Mesenchymal stem cell (in vitro differentiated cells and primary cell): ENCODE measurements at regions not wholly inside any gene's neighbourhood (a gene's known extent, or its start where the extent isn't known, plus 50 kb on each side); places are given as distances from the start of the nearest gene placed in this dataset.

Experiments
- DNase-seq: peaks from one replicate; pipeline ENCODE4 v3.0.0-alpha.2; 2013
- H2AFZ ChIP-seq: one replicate; pipeline ENCODE4 v1.6.1; 2013; ENCODE audit warnings: low read depth, mild to moderate bottlenecking, control low read depth, inconsistent platforms, low read length, moderate library complexity
- H2AK5ac ChIP-seq: 2 replicates; pipeline ENCODE4 v1.6.1; 2013; ENCODE audit warnings: low read length, moderate library complexity, mild to moderate bottlenecking, inconsistent platforms; ENCODE audit not compliant: severe bottlenecking
- H2BK120ac ChIP-seq: one replicate; pipeline ENCODE4 v1.6.1; 2013; ENCODE audit warnings: low read depth, mild to moderate bottlenecking, inconsistent platforms, low read length, moderate library complexity
- H2BK12ac ChIP-seq, 2 experiments: one replicate each; pipeline ENCODE4 v1.6.1; 2013; ENCODE audit warnings: inconsistent platforms in 2 of 2, low read length in 2 of 2, mild to moderate bottlenecking in 2 of 2, moderate library complexity in 2 of 2, control low read depth in 1 of 2
- H2BK15ac ChIP-seq: one replicate; pipeline ENCODE4 v1.6.1; 2013; ENCODE audit warnings: mild to moderate bottlenecking, low read depth, inconsistent platforms; ENCODE audit not compliant: poor library complexity, severe bottlenecking
- H2BK5ac ChIP-seq: 2 replicates; pipeline ENCODE4 v1.6.1; 2013; ENCODE audit warnings: low read depth, mild to moderate bottlenecking, low read length, control low read depth, inconsistent platforms; ENCODE audit not compliant: poor library complexity, severe bottlenecking
- H3K14ac ChIP-seq, 2 experiments: one replicate each; pipeline ENCODE4 v1.6.1; 2013; ENCODE audit warnings: inconsistent platforms in 2 of 2, low read length in 2 of 2, control low read depth in 1 of 2, mild to moderate bottlenecking in 1 of 2, moderate library complexity in 1 of 2
- H3K18ac ChIP-seq, 2 experiments: one replicate each; pipeline ENCODE4 v1.6.1; 2013; ENCODE audit warnings: inconsistent platforms in 2 of 2, low read length in 2 of 2, control low read depth in 1 of 2, low read depth in 1 of 2, mild to moderate bottlenecking in 1 of 2
- H3K23ac ChIP-seq, 2 experiments: one replicate each; pipeline ENCODE4 v1.6.1; 2013; ENCODE audit warnings: inconsistent platforms in 2 of 2, low read length in 2 of 2, mild to moderate bottlenecking in 2 of 2, moderate library complexity in 2 of 2, control low read depth in 1 of 2
- H3K27ac ChIP-seq: 2 replicates; pipeline ENCODE4 v1.5.1; 2013; ENCODE audit warnings: mild to moderate bottlenecking, moderate library complexity, low read length, control low read depth, inconsistent platforms; ENCODE audit not compliant: poor library complexity, severe bottlenecking
- H3K27me3 ChIP-seq, 2 experiments: 2 replicates each; pipeline versions ENCODE4 v1.6.1 to v1.7.0; 2013; ENCODE audit warnings: low read length in 2 of 2, mild to moderate bottlenecking in 2 of 2, moderate library complexity in 2 of 2, control low read depth in 1 of 2, inconsistent platforms in 1 of 2; ENCODE audit not compliant: control insufficient read depth in 1 of 2, insufficient read depth in 1 of 2
- H3K36me3 ChIP-seq, 2 experiments: 2 replicates each; pipeline versions ENCODE4 v1.6.1 to v1.7.0; 2013; ENCODE audit warnings: low read length in 2 of 2, control low read depth in 1 of 2, inconsistent platforms in 1 of 2, low read depth in 1 of 2, mild to moderate bottlenecking in 1 of 2; ENCODE audit not compliant: insufficient read depth in 2 of 2, control insufficient read depth in 1 of 2
- H3K4ac ChIP-seq, 2 experiments: one replicate each; pipeline ENCODE4 v1.6.1; 2013; ENCODE audit warnings: inconsistent platforms in 2 of 2, low read length in 2 of 2, mild to moderate bottlenecking in 2 of 2, moderate library complexity in 2 of 2, control low read depth in 1 of 2, low read depth in 1 of 2
- H3K4me1 ChIP-seq: 2 replicates; pipeline ENCODE4 v1.6.1; 2013; ENCODE audit warnings: low read depth, low read length, control low read depth; ENCODE audit not compliant: control insufficient read depth, insufficient read depth
- H3K4me2 ChIP-seq: 2 replicates; pipeline ENCODE4 v1.6.1; 2013; ENCODE audit warnings: low read length, mild to moderate bottlenecking, inconsistent platforms; ENCODE audit not compliant: poor library complexity, severe bottlenecking
- H3K4me3 ChIP-seq, 2 experiments: 2 replicates each; pipeline versions ENCODE4 v1.5.1 to v1.7.0; 2013; ENCODE audit warnings: low read length in 2 of 2, mild to moderate bottlenecking in 2 of 2, control low read depth in 1 of 2, low read depth in 1 of 2; ENCODE audit not compliant: insufficient read depth in 1 of 2
- H3K79me1 ChIP-seq: replicated peaks from 2 replicates; pipeline ENCODE4 v1.6.1; 2013; ENCODE audit warnings: mild to moderate bottlenecking, control low read depth, low read length, inconsistent platforms; ENCODE audit not compliant: poor library complexity, severe bottlenecking
- H3K9ac ChIP-seq: 2 replicates; pipeline ENCODE4 v1.7.0; 2013; ENCODE audit warnings: mild to moderate bottlenecking, low read length, moderate library complexity
- H3K9me3 ChIP-seq: 2 replicates; pipeline ENCODE4 v1.7.0; 2013; ENCODE audit warnings: mild to moderate bottlenecking, low read length; ENCODE audit not compliant: control insufficient read depth
- H4K8ac ChIP-seq: one replicate; pipeline ENCODE4 v1.6.1; 2013; ENCODE audit warnings: inconsistent platforms, mild to moderate bottlenecking, low read length, moderate library complexity
- H4K91ac ChIP-seq: one replicate; pipeline ENCODE4 v1.6.1; 2013; ENCODE audit warnings: mild to moderate bottlenecking, low read length, inconsistent platforms
- WGBS: methylation state at CpG from one replicate; pipeline ENCODE4 v1.1.7; 2013; ENCODE audit warnings: mixed read lengths; 5-methylcytosine and 5-hydroxymethylcytosine counted together

DNA sequence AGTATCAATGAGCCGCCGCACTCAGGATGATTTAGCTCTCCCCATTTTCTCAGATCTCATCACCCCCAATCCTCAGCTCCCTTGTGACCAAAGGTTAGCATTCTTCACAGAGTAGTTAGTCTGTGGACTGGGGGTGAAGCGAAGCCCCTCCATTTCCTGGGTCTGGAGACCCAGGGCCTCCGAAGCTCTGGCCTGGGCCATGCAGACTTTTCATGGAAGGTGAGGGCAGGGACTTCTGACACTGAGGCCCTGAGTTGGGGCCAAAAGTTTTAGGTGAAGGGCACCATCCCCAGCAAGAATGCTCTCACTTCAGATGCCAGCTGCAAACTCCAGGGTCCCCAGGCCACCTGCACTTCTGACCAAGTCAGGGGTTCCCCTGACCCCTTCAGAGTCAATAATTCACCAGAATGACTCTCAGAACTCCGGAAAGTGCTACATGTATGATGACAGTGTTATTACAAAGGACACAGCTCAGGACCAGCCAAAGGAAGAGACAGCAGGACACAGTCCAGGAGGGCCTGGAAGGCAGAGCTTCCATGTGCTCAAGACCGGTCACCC lies 65.7 kb upstream of the DUSP22 start:
- peaks cover 0 to 23% of the 10 kb centered on the region in 2 experiments for H3K27me3 ChIP-seq
- no peak overlapping the region for H3K4me2 ChIP-seq
- peak overlapping the region; percentile 47 for H3K9ac ChIP-seq
- H4K91ac ChIP-seq, result no peak overlapping the region
- H4K8ac ChIP-seq, result no peak overlapping the region
- no peaks in the 10 kb centered on the region for H3K9me3 ChIP-seq
- H3K36me3 ChIP-seq, result no peaks in the 10 kb centered on the region
- no peak overlapping the region for H3K27ac ChIP-seq
- no peak for DNase-seq
- H2BK120ac ChIP-seq, result no peak overlapping the region
- no peak overlapping the region for H3K18ac ChIP-seq
- H2BK15ac ChIP-seq, result no peak overlapping the region
- no peak overlapping the region for H3K23ac ChIP-seq
- H3K79me1 ChIP-seq, result no peaks in the 10 kb centered on the region
- no peak overlapping the region for H3K4me3 ChIP-seq
- H3K4ac ChIP-seq, result no peak overlapping the region
- WGBS, result 100% methylated on average over 4 of the region's 6 CpGs
- H2AK5ac ChIP-seq, result no peak overlapping the region
- H2AFZ ChIP-seq, result no peak overlapping the region
- peaks cover 6% of the 10 kb centered on the region for H3K4me1 ChIP-seq
- no peak overlapping the region for H3K14ac ChIP-seq
- H2BK5ac ChIP-seq, result no peak overlapping the region
- H2BK12ac ChIP-seq, result no peak overlapping the region

DNA sequence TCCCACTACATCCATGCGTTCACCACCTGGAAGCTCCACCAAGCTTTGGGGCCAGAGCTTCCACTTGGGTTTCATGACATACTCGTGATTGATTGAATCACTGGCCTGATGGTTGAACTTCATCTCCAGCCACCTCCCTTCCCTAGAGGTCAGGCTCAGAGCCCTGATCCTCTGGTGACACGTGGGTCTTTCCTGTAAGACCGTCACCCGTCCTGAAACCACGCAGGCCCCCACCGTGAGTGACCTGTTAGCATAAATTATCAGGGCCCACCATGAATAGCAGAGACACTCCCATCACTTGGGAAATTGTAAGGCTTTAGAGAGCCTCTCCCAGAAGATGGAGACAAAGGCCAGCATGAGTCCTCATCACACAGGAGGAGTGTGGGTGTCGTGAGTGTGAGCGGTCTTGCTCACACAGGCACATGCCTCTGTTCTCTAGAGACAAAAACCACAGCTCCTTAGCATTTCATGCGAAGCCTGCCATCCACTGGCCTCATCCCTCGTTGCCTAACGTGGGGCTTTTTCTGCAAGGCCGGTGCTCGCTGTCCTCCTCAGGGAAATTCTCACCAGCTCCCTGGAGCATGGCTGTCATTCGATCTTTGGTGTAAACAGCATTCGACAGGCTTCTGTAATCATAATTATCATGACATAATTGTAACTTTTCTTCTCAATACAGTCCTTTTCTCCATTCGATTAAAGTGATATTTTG lies 65.1 kb upstream of the DUSP22 start:
- Histone ChIP-seq H3K27ac (no peak overlapping the region), H3K18ac (no peak overlapping the region), H3K36me3 (no peaks in the 10 kb centered on the region), H3K14ac (no peak overlapping the region), H2BK12ac (no peak overlapping the region), H2BK5ac (no peak overlapping the region), H2BK120ac (no peak overlapping the region), H3K4me3 (no peak overlapping the region), H3K4me2 (no peak overlapping the region), H3K9ac (peak overlapping the region; percentile 47), H3K79me1 (no peaks in the 10 kb centered on the region), H2AFZ (no peak overlapping the region), H3K23ac (no peak overlapping the region), H3K27me3 (peaks cover 0 to 23% of the 10 kb centered on the region in 2 experiments), H4K91ac (no peak overlapping the region), H3K4me1 (peaks cover 6% of the 10 kb centered on the region), H2BK15ac (no peak overlapping the region), H4K8ac (no peak overlapping the region), H3K9me3 (no peaks in the 10 kb centered on the region), H2AK5ac (no peak overlapping the region), H3K4ac (no peak overlapping the region)
- 88% methylated on average over 17 of the region's 17 CpGs for WGBS
- no peak for DNase-seq

DNA sequence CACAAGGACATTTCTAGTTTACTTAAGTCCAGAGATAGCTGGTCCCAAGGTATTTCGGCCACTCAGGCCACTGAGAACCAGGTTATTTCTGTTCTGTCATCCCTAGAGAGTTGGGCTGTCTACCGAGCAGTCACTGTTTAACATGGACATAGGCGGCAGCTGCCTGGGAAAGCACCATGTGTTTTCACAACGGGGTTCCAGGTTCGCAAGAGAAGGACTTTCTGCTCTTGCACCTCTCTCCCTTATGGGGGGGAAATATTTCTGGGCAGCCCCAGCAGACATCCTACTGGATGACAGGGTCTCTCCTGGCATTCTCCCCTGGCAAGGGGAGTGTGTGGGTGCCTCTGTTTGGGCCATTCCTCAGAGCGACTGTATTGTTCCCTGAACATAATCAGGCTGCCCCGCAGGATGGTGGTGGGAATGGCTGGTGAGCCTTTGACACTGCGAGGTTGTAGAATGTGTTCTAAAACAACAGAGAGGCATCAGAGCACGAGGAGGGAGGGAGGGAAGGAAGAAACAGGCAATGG lies 64.4 kb upstream of the DUSP22 start:
- H4K8ac ChIP-seq, result no peak overlapping the region
- no peak overlapping the region for H3K4me2 ChIP-seq
- H2AK5ac ChIP-seq, result no peak overlapping the region
- peaks cover 6% of the 10 kb centered on the region for H3K4me1 ChIP-seq
- no peak overlapping the region for H3K4ac ChIP-seq
- no peak overlapping the region for H2BK5ac ChIP-seq
- H3K9ac ChIP-seq, result peak overlapping the region; percentile 25
- H2BK120ac ChIP-seq, result no peak overlapping the region
- no peak overlapping the region for H3K4me3 ChIP-seq
- no peaks in the 10 kb centered on the region for H3K79me1 ChIP-seq
- 79% methylated on average over 9 of the region's 9 CpGs for WGBS
- H3K18ac ChIP-seq, result no peak overlapping the region
- H2BK12ac ChIP-seq, result no peak overlapping the region
- H3K27ac ChIP-seq, result no peak overlapping the region
- H4K91ac ChIP-seq, result no peak overlapping the region
- no peak overlapping the region for H3K23ac ChIP-seq
- H2BK15ac ChIP-seq, result no peak overlapping the region
- H3K14ac ChIP-seq, result no peak overlapping the region
- no peaks in the 10 kb centered on the region for H3K36me3 ChIP-seq
- H2AFZ ChIP-seq, result no peak overlapping the region
- no peaks in the 10 kb centered on the region for H3K9me3 ChIP-seq
- H3K27me3 ChIP-seq, result peaks cover 0 to 23% of the 10 kb centered on the region in 2 experiments
- DNase-seq, result no peak

DNA sequence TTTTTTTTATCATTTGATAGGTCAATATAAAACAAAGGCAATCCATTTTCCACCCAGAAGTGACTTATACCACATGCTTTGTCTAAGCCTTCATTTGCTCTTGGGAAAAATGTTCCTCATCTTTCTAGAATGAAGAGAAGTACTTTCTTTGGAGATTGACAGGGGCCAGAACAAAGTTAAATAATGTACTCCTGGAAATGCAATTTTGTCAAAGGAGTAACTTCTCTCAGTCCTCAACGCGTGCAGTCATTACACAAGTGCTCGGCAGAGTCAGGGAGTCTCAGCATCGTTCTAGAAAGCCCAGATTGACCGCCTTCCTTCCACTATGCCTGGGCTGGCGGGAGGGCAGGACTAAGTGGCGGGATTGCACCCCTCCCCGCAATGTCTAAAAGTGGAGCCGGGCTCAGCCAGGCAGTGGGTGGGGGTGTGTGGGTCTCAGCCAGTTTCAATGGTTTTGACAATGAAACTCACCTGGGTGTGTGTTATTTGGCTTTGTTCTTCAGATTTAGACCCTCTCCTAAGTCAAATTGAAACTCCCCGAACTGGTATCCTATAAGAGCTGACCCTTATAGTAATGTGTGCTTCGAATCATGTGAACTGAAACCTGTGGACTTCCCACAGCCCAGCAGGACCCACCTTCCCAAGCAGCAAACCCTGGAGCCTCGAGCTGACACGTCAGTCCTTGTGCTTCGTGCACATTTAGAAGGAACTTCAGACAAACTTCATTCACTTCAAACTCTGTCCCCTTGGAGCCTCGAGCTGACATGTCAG lies 63.2 kb upstream of the DUSP22 start:
- Histone ChIP-seq H3K4me1 (peaks cover 3% of the 10 kb centered on the region), H2BK12ac (no peak overlapping the region), H3K9me3 (no peaks in the 10 kb centered on the region), H3K79me1 (no peaks in the 10 kb centered on the region), H3K4me3 (no peak overlapping the region), H2BK5ac (no peak overlapping the region), H3K27me3 (peaks cover 0 to 23% of the 10 kb centered on the region in 2 experiments), H3K27ac (no peak overlapping the region), H2AFZ (no peak overlapping the region), H3K36me3 (no peaks in the 10 kb centered on the region), H2BK15ac (no peak overlapping the region), H4K91ac (no peak overlapping the region), H3K23ac (no peak overlapping the region), H3K4me2 (no peak overlapping the region), H2AK5ac (no peak overlapping the region), H3K4ac (no peak overlapping the region), H3K14ac (no peak overlapping the region), H2BK120ac (no peak overlapping the region), H3K9ac (no peak overlapping the region), H3K18ac (no peak overlapping the region), H4K8ac (no peak overlapping the region)
- no peak for DNase-seq
- WGBS, result 87% methylated on average over 13 of the region's 15 CpGs
